ENCODE measurements at regions not wholly inside any gene's neighbourhood (a gene's known extent, or its start where the extent isn't known, plus 50 kb on each side); places are given as distances from the start of the nearest gene placed in this dataset.

DNA sequence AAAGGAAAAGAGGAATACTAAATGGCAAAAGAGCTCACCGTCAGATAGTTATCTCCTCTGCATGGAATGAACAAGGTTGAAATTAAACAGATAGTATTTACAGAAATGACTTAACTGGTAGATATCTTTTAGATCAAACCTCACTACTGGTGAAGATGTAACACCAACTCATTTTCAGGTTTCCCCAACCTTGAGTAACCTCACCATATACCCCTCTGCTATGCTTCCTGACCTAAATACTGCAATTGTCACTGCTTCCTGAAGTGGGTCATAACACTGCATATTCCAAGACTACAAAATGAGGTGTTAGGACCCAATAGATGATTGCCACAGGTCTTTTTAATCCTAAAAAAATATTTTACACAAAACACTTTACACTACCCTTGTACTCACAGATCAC is 76.3 kb upstream of the PLEKHA5 start:
- FAIRE-seq (no peak), DNase-seq (ENCODE audit: low read depth) (no peak)
- Histone ChIP-seq H4K20me1 (ENCODE audit: insufficient read depth, low read length) (no peaks in the 10 kb centered on the region), H3K4me2 (ENCODE audit: low read length) (no peak overlapping the region), H3K4me3 (ENCODE audit: insufficient read depth, low read depth, low read length) (no peak overlapping the region), H3K79me2 (ENCODE audit: insufficient read depth, low read length) (no peaks in the 10 kb centered on the region), H3K9ac (ENCODE audit: low read length) (no peak overlapping the region), H3K27ac (ENCODE audit: low read depth, low read length) (no peak overlapping the region), H3K9me3 (ENCODE audit: insufficient read depth, low read depth, low read length) (no peaks in the 10 kb centered on the region), H3K4me1 (ENCODE audit: insufficient read depth, low read length) (no peaks in the 10 kb centered on the region), H3K27me3 (ENCODE audit: insufficient read depth, low read length) (no peaks in the 10 kb centered on the region), H3K36me3 (ENCODE audit: insufficient read depth, low read length) (no peaks in the 10 kb centered on the region), H2AFZ (ENCODE audit: low read depth, low read length) (no peak overlapping the region)
- TF ChIP-seq, protein P1, sequence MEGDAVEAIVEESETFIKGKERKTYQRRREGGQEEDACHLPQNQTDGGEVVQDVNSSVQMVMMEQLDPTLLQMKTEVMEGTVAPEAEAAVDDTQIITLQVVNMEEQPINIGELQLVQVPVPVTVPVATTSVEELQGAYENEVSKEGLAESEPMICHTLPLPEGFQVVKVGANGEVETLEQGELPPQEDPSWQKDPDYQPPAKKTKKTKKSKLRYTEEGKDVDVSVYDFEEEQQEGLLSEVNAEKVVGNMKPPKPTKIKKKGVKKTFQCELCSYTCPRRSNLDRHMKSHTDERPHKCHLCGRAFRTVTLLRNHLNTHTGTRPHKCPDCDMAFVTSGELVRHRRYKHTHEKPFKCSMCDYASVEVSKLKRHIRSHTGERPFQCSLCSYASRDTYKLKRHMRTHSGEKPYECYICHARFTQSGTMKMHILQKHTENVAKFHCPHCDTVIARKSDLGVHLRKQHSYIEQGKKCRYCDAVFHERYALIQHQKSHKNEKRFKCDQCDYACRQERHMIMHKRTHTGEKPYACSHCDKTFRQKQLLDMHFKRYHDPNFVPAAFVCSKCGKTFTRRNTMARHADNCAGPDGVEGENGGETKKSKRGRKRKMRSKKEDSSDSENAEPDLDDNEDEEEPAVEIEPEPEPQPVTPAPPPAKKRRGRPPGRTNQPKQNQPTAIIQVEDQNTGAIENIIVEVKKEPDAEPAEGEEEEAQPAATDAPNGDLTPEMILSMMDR (IDR thresholded peaks at IDR 0.05; ENCODE audit: insufficient read depth, low read depth, low read length) = no peak
- no peak for TF ChIP-seq EZH2 (IDR thresholded peaks at IDR 0.05; ENCODE audit: insufficient read depth, low read length)
- Mint-ChIP-seq H3K9me3 (ENCODE audit: unreplicated experiment) (no peaks in the 10 kb centered on the region), H3K4me1 (ENCODE audit: low read depth, unreplicated experiment) (peaks cover 9% of the 10 kb centered on the region), H3K4me3 (ENCODE audit: unreplicated experiment) (no peak overlapping the region), H3K36me3 (ENCODE audit: low read depth, unreplicated experiment) (no peaks in the 10 kb centered on the region), H3K27me3 (ENCODE audit: low read depth, unreplicated experiment) (no peaks in the 10 kb centered on the region), H3K27ac (ENCODE audit: unreplicated experiment) (no peak overlapping the region)

DNA sequence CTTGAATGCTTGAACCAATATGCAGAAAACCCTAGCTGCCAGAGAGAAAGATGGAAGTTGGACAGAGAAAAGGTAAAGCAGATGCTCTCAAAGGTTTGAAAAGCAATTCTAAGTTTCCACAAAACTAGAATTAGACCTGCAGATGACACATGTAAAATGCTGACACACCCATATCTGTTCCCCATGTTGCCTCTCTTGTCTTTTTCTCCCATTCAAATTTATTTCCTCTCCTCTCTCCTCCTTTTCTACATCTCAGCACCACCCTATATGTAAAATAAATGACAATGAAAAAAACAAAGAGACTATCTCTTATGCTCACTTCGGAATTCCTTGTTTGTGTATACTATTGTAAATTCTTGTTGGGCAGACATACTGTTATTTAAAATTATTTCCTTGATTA is 75.5 kb upstream of the PLEKHA5 start:
- Mint-ChIP-seq H3K4me3 (ENCODE audit: unreplicated experiment) (no peak overlapping the region), H3K4me1 (ENCODE audit: low read depth, unreplicated experiment) (peaks cover 2% of the 10 kb centered on the region), H3K9me3 (ENCODE audit: unreplicated experiment) (no peaks in the 10 kb centered on the region), H3K36me3 (ENCODE audit: low read depth, unreplicated experiment) (no peaks in the 10 kb centered on the region), H3K27ac (ENCODE audit: unreplicated experiment) (no peak overlapping the region), H3K27me3 (ENCODE audit: low read depth, unreplicated experiment) (no peaks in the 10 kb centered on the region)
- no peaks in the 10 kb centered on the region for H3K36me3 ChIP-seq (ENCODE audit: insufficient read depth, low read length)
- H3K27me3 ChIP-seq (ENCODE audit: insufficient read depth, low read length) = no peaks in the 10 kb centered on the region
- no peaks in the 10 kb centered on the region for H3K79me2 ChIP-seq (ENCODE audit: insufficient read depth, low read length)
- H3K4me2 ChIP-seq (ENCODE audit: low read length) = no peak overlapping the region
- H4K20me1 ChIP-seq (ENCODE audit: insufficient read depth, low read length) = no peaks in the 10 kb centered on the region
- TF ChIP-seq, protein P1 (IDR thresholded peaks at IDR 0.05; ENCODE audit: insufficient read depth, low read depth, low read length) = no peak
- no peak for TF ChIP-seq EZH2 (IDR thresholded peaks at IDR 0.05; ENCODE audit: insufficient read depth, low read length)
- H3K9me3 ChIP-seq (ENCODE audit: insufficient read depth, low read depth, low read length) = no peaks in the 10 kb centered on the region
- H3K4me3 ChIP-seq (ENCODE audit: insufficient read depth, low read depth, low read length) = no peak overlapping the region
- no peak overlapping the region for H3K9ac ChIP-seq (ENCODE audit: low read length)
- FAIRE-seq (no peak), DNase-seq (ENCODE audit: low read depth) (no peak)
- no peaks in the 10 kb centered on the region for H3K4me1 ChIP-seq (ENCODE audit: insufficient read depth, low read length)
- H2AFZ ChIP-seq (ENCODE audit: low read depth, low read length) = no peak overlapping the region
- H3K27ac ChIP-seq (ENCODE audit: low read depth, low read length) = no peak overlapping the region

DNA sequence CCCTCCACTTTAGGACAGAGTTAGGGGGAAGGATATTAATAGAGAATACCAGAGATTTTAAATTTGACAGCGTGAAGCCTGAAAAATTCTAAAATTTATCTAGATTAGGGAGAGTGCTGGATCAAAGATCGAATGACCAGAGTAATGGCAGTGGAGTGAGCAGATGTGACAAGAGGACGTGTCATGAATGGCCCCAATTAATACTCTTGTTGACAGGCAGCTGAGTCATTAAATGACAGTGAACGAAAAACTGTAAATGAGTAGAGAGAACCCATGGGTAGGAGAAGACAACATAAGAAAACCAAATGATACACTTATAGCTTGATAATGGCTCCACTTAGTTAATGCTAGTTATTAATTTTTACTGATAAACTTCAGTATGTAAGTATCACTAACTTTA is 73.9 kb upstream of the PLEKHA5 start:
- DNase-seq (ENCODE audit: low read depth) (no peak), FAIRE-seq (no peak)
- Mint-ChIP-seq H3K4me3 (ENCODE audit: unreplicated experiment) (no peak overlapping the region), H3K4me1 (ENCODE audit: low read depth, unreplicated experiment) (no peaks in the 10 kb centered on the region), H3K36me3 (ENCODE audit: low read depth, unreplicated experiment) (no peaks in the 10 kb centered on the region), H3K9me3 (ENCODE audit: unreplicated experiment) (no peaks in the 10 kb centered on the region), H3K27me3 (ENCODE audit: low read depth, unreplicated experiment) (no peaks in the 10 kb centered on the region), H3K27ac (ENCODE audit: unreplicated experiment) (no peak overlapping the region)
- H3K9me3 ChIP-seq (ENCODE audit: insufficient read depth, low read depth, low read length) = no peaks in the 10 kb centered on the region
- no peak overlapping the region for H2AFZ ChIP-seq (ENCODE audit: low read depth, low read length)
- no peak overlapping the region for H3K27ac ChIP-seq (ENCODE audit: low read depth, low read length)
- TF ChIP-seq, protein P1 (IDR thresholded peaks at IDR 0.05; ENCODE audit: insufficient read depth, low read depth, low read length) = no peak
- no peak for TF ChIP-seq EZH2 (IDR thresholded peaks at IDR 0.05; ENCODE audit: insufficient read depth, low read length)
- no peaks in the 10 kb centered on the region for H3K4me1 ChIP-seq (ENCODE audit: insufficient read depth, low read length)
- no peak overlapping the region for H3K4me2 ChIP-seq (ENCODE audit: low read length)
- H3K9ac ChIP-seq (ENCODE audit: low read length) = no peak overlapping the region
- H4K20me1 ChIP-seq (ENCODE audit: insufficient read depth, low read length) = no peaks in the 10 kb centered on the region
- H3K79me2 ChIP-seq (ENCODE audit: insufficient read depth, low read length) = no peaks in the 10 kb centered on the region
- no peak overlapping the region for H3K4me3 ChIP-seq (ENCODE audit: insufficient read depth, low read depth, low read length)
- H3K27me3 ChIP-seq (ENCODE audit: insufficient read depth, low read length) = no peaks in the 10 kb centered on the region
- no peaks in the 10 kb centered on the region for H3K36me3 ChIP-seq (ENCODE audit: insufficient read depth, low read length)

All from astrocyte (in vitro differentiated cells and primary cell).